ENCODE measurements at regions not wholly inside any gene's neighbourhood (a gene's known extent, or its start where the extent isn't known, plus 50 kb on each side); places are given as distances from the start of the nearest gene placed in this dataset.

DNA sequence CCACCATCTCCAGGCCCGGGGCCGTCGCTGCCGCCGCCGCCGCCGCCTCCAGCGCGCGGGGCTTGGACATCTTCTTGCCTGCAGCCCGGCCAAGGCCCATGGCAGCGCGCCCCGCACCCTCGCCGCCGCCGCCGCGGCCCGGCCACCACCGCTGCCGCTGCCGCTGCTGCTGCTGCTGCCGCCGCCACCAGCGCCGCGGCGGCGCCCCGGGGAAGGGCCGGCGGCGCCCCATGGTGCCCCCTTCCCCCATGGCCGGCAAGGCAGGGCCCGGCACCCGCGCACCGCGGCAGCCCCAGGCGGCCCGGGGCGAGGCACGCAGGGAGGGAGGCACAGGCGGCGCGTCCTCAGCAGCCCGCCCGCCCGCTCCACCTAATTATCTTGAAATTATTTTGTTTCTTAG is 3057.4 kb downstream of the RPIA start:
- TF ChIP-seq, protein P1, sequence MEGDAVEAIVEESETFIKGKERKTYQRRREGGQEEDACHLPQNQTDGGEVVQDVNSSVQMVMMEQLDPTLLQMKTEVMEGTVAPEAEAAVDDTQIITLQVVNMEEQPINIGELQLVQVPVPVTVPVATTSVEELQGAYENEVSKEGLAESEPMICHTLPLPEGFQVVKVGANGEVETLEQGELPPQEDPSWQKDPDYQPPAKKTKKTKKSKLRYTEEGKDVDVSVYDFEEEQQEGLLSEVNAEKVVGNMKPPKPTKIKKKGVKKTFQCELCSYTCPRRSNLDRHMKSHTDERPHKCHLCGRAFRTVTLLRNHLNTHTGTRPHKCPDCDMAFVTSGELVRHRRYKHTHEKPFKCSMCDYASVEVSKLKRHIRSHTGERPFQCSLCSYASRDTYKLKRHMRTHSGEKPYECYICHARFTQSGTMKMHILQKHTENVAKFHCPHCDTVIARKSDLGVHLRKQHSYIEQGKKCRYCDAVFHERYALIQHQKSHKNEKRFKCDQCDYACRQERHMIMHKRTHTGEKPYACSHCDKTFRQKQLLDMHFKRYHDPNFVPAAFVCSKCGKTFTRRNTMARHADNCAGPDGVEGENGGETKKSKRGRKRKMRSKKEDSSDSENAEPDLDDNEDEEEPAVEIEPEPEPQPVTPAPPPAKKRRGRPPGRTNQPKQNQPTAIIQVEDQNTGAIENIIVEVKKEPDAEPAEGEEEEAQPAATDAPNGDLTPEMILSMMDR (IDR thresholded peaks at IDR 0.05) = no peak

DNA sequence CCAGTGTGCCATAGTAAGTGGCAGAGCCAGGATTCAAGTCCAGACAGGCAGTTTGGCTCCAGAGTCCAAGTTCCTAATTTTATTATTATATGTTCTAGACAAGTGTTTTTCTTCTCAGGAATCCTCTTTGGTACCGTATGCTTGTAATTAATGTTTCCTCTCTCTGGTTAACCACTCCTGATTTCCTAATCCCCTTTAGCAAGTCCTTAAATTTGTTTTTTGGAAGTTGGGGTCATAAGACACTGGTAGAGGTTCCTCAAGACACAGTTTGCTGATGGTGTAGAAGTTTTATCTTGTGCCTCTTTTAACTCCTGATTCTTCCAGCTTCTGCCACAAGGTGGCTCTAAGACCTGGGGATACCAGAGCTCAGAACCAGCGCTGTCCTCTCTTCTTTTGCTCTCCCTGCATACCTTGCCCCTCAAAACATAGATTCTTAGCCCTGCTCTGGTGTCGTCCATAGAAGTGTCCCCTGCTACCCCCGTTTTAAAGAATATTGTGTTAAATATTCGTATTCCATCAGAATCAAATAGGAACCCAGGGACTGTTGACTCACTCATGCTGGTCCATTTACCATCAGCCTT is 3068.0 kb downstream of the RPIA start:
- TF ChIP-seq, protein P1 (IDR thresholded peaks at IDR 0.05) = 0 out of 2 replicates have a peak, but pooled peaks have one; percentile 10

DNA sequence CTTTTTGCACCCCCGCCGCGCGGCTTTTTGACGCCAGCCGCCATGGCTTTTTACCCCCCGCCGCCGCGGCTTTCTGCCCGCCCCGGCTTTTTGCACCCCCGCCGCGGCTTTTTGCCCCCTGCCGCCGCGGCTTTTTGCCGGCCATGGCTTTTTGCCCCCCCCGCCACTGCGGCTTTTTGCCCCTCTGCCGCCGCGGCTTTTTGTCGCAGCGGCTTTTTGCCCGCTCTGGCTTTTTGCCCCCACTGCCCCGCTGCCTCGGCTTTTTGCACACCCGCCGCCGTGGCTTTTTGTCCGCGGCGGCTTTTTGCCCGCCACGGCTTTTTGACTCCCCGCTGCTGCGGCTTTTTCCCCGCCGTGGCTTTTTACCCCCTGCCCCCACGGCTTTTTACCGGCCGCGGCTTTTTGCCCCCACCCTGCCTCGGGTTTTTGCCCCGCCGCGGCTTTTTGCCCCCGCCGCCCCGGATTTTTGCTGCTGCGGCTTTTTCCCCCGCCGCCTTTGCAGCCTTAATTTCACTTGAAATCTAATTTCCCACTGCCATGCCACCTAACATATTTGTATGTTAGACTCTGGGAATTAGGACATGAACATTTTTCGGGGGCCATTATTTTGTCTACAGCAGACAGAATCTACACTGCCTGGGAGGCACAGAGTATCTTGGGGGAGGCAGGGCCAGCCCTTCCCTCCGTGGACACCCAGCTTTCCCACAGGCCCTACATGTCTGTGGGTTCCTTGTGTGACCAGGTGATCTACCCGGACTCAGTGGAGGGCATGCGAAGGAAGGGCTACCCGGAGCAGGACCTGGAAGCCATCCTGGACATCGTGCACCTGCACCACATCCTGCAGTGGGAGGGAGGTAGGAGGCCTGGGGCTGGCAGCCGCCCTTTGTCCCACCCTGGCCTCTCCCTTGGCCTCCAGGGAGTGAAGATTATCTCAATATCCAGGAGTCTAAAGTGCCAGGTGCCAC is 3031.0 kb upstream of the TEKT4 start:
- TF ChIP-seq, protein P1 (IDR thresholded peaks at IDR 0.05) = no peak

DNA sequence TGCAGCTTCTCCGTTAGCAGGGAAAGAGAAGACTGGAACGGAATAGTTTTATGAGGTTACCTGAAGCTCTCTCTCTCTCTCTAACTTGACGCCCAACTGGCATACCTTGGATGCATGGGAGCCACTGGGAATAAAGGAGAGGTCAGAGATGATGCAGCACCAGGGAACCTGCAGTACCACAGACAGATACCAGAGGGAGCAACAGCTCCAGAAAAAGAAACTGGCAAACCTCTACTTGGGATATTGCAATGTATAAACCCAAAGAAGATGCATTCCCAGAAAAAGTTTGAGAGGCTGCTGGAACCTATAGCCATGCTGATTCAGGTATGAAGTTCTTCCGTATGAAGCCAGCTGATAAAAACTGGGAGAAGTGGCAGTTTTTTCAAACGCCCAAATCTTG is 2976.1 kb upstream of the TEKT4 start:
- TF ChIP-seq, protein P1 (IDR thresholded peaks at IDR 0.05) = peak; percentile 40; the same call in 1 of the 2 replicates

All from LNCAP (cell line).